HG02973 (cell line): ENCODE measurements at regions not wholly inside any gene's neighbourhood (a gene's known extent, or its start where the extent isn't known, plus 50 kb on each side); places are given as distances from the start of the nearest gene placed in this dataset.

Experiments
- ATAC-seq: cut with Tn5 transposase; IDR thresholded peaks from one replicate; pipeline ENCODE4 v1.9.1; 2021; ENCODE audit warnings: moderate library complexity; ENCODE audit not compliant: unreplicated experiment

- ATAC-seq, result peak; percentile 60
Measured at GRCh38 chr7:32347244-32347828, 142.8 kb downstream of the LSM5 start.

GRCh38 chr7:32346253-32346652 is 143.9 kb downstream of the LSM5 start:
- ATAC-seq, result no peak

- no peak for ATAC-seq
Measured at GRCh38 chr7:32336726-32337125, 153.5 kb downstream of the LSM5 start.

GRCh38 chr7:32335107-32335506 is 155.1 kb downstream of the LSM5 start:
- ATAC-seq, result no peak

- ATAC-seq, result no peak
Measured at GRCh38 chr7:32330602-32331001, 159.6 kb downstream of the LSM5 start.

GRCh38 chr7:32326078-32326477 is 164.1 kb downstream of the LSM5 start:
- ATAC-seq, result no peak

GRCh38 chr7:32323712-32324111 is 166.5 kb downstream of the LSM5 start:
- ATAC-seq, result no peak

- no peak for ATAC-seq
Measured at GRCh38 chr7:32319012-32319382, 171.2 kb downstream of the LSM5 start.

GRCh38 chr7:32318300-32319011 is 171.7 kb downstream of the LSM5 start:
- no peak for ATAC-seq

- no peak for ATAC-seq
Measured at GRCh38 chr7:32316839-32317238, 173.3 kb downstream of the LSM5 start.

- ATAC-seq, result no peak
Measured at GRCh38 chr7:32314761-32315160, 175.4 kb downstream of the LSM5 start.

GRCh38 chr7:32301427-32301826 is 188.8 kb downstream of the LSM5 start:
- ATAC-seq, result no peak

GRCh38 chr7:32299133-32299702 is 191.0 kb downstream of the LSM5 start:
- ATAC-seq, result no peak

- no peak for ATAC-seq
Measured at GRCh38 chr7:32298408-32299132, 191.6 kb downstream of the LSM5 start.

GRCh38 chr7:32293833-32294232 is 196.3 kb downstream of the LSM5 start:
- ATAC-seq, result no peak

- no peak for ATAC-seq
Measured at GRCh38 chr7:32289651-32290414, 200.3 kb downstream of the LSM5 start.

GRCh38 chr7:32285698-32286097 is 204.5 kb downstream of the LSM5 start:
- no peak for ATAC-seq

- no peak for ATAC-seq
Measured at GRCh38 chr7:32283546-32283945, 206.6 kb downstream of the LSM5 start.

GRCh38 chr7:32279500-32279899 is 209.3 kb upstream of the PDE1C start:
- no peak for ATAC-seq

- ATAC-seq, result no peak
Measured at GRCh38 chr7:32275216-32276009, 205.2 kb upstream of the PDE1C start.
